ENCODE measurements at regions not wholly inside any gene's neighbourhood (a gene's known extent, or its start where the extent isn't known, plus 50 kb on each side); places are given as distances from the start of the nearest gene placed in this dataset.

- H3K27ac ChIP-seq = no peak overlapping the region
- no peak overlapping the region for H3K4me3 ChIP-seq
- no peaks in the 10 kb centered on the region for H3K9me3 ChIP-seq
- peaks cover 10% of the 10 kb centered on the region for H3K4me1 ChIP-seq
- H3K27me3 ChIP-seq = no peaks in the 10 kb centered on the region
- DNase-seq (no peak), ATAC-seq (no peak)
- intact Hi-C loops (cut with DNase I) = no loop called here
- 29 to 45% methylated on average over 5 of the region's 5 CpGs for WGBS, 2 donors
- no peak for TF ChIP-seq POLR2A (IDR thresholded peaks at IDR 0.05)
- TF ChIP-seq CTCF (IDR thresholded peaks at IDR 0.05) = no peak
- H3K36me3 ChIP-seq (replicated peaks in 1 of 2; ENCODE audit: insufficient read depth in 1 of 2, low read depth in 2 of 2) = no peaks in the 10 kb centered on the region
Measured at GRCh38 chr6:105791583-105792318, 294.4 kb upstream of the PRDM1 start.

GRCh38 chr6:105791179-105791578 lies 295.0 kb upstream of the PRDM1 start:
- TF ChIP-seq POLR2A (IDR thresholded peaks at IDR 0.05) = no peak
- H3K27me3 ChIP-seq = no peaks in the 10 kb centered on the region
- intact Hi-C loops (cut with DNase I) = no loop called here
- no peaks in the 10 kb centered on the region for H3K36me3 ChIP-seq (replicated peaks in 1 of 2; ENCODE audit: insufficient read depth in 1 of 2, low read depth in 2 of 2)
- 25 to 81% methylated on average over 1 of the region's 1 CpG for WGBS, 2 donors
- H3K27ac ChIP-seq = no peak overlapping the region
- no peak overlapping the region for H3K4me3 ChIP-seq
- H3K4me1 ChIP-seq = peaks cover 10% of the 10 kb centered on the region
- H3K9me3 ChIP-seq = no peaks in the 10 kb centered on the region
- no peak for DNase-seq
- ATAC-seq = no peak

GRCh38 chr6:105790635-105791034 lies 295.5 kb upstream of the PRDM1 start:
- no peaks in the 10 kb centered on the region for H3K27me3 ChIP-seq
- no peaks in the 10 kb centered on the region for H3K36me3 ChIP-seq (replicated peaks in 1 of 2; ENCODE audit: insufficient read depth in 1 of 2, low read depth in 2 of 2)
- intact Hi-C loops (cut with DNase I) = no loop called here
- DNase-seq (no peak), ATAC-seq (no peak)
- WGBS, 2 donors = 35 to 36% methylated on average over 1 of the region's 1 CpG
- no peak overlapping the region for H3K4me3 ChIP-seq
- H3K4me1 ChIP-seq = peaks cover 10% of the 10 kb centered on the region
- no peaks in the 10 kb centered on the region for H3K9me3 ChIP-seq
- H3K27ac ChIP-seq = no peak overlapping the region
- TF ChIP-seq POLR2A (IDR thresholded peaks at IDR 0.05) (no peak), CTCF (IDR thresholded peaks at IDR 0.05) (no peak)

- no peaks in the 10 kb centered on the region for H3K9me3 ChIP-seq
- ATAC-seq (no peak), DNase-seq (no peak)
- no peaks in the 10 kb centered on the region for H3K36me3 ChIP-seq (replicated peaks in 1 of 2; ENCODE audit: insufficient read depth in 1 of 2, low read depth in 2 of 2)
- H3K4me3 ChIP-seq = no peak overlapping the region
- H3K27me3 ChIP-seq = no peaks in the 10 kb centered on the region
- H3K4me1 ChIP-seq = peaks cover 10% of the 10 kb centered on the region
- intact Hi-C loops (cut with DNase I) = no loop called here
- 47 to 50% methylated on average over 2 of the region's 2 CpGs for WGBS, 2 donors
- TF ChIP-seq POLR2A (IDR thresholded peaks at IDR 0.05) (no peak), CTCF (IDR thresholded peaks at IDR 0.05) (no peak)
- H3K27ac ChIP-seq = no peak overlapping the region
Measured at GRCh38 chr6:105789935-105790334, 296.2 kb upstream of the PRDM1 start.

GRCh38 chr6:105787747-105788146 lies 298.4 kb upstream of the PRDM1 start:
- H3K27ac ChIP-seq = no peak overlapping the region
- intact Hi-C loops (cut with DNase I) = no loop called here

More at GRCh38 chr6:105787747-105788146, 298.4 kb upstream of the PRDM1 start:
- Histone ChIP-seq H3K4me1 (no peaks in the 10 kb centered on the region), H3K4me3 (no peak overlapping the region), H3K27me3 (no peaks in the 10 kb centered on the region), H3K36me3 (replicated peaks in 1 of 2; ENCODE audit: insufficient read depth in 1 of 2, low read depth in 2 of 2) (no peaks in the 10 kb centered on the region), H3K9me3 (no peaks in the 10 kb centered on the region)
- TF ChIP-seq POLR2A (IDR thresholded peaks at IDR 0.05) (no peak), CTCF (IDR thresholded peaks at IDR 0.05) (no peak)
- no peak for DNase-seq
- WGBS, 2 donors = 75 to 91% methylated on average over 2 to 5 of the region's 5 CpGs
- no peak for ATAC-seq

Measured in body of pancreas (tissue), 4 donors.